NT2/D1 (cell line): ENCODE measurements at regions not wholly inside any gene's neighbourhood (a gene's known extent, or its start where the extent isn't known, plus 50 kb on each side); places are given as distances from the start of the nearest gene placed in this dataset.

Experiments used
- DNase-seq: peaks from one replicate; pipeline ENCODE4 v3.0.0-alpha.2; 2011; ENCODE audit warnings: low read depth, low spot score
- H3K27me3 ChIP-seq: 2 replicates; pipeline ENCODE4 v1.6.0; 2011; ENCODE audit warnings: mild to moderate bottlenecking; ENCODE audit not compliant: insufficient read length, insufficient read depth
- H3K36me3 ChIP-seq: 2 replicates; pipeline ENCODE4 v1.6.1; 2011; ENCODE audit warnings: mild to moderate bottlenecking, low read length, mixed read lengths; ENCODE audit not compliant: insufficient read depth, insufficient read length
- H3K4me1 ChIP-seq: 2 replicates; pipeline ENCODE4 v1.5.1; 2011; ENCODE audit not compliant: insufficient read depth, insufficient read length
- H3K4me3 ChIP-seq: 2 replicates; pipeline ENCODE4 v1.5.1; 2011; ENCODE audit warnings: low read depth; ENCODE audit not compliant: insufficient read length
- H3K9ac ChIP-seq: 2 replicates; pipeline ENCODE4 v1.6.0; 2011; ENCODE audit warnings: low read depth; ENCODE audit not compliant: insufficient read length
- H3K9me3 ChIP-seq: 2 replicates; pipeline ENCODE4 v1.5.1; 2011; ENCODE audit warnings: mild to moderate bottlenecking, low read length; ENCODE audit not compliant: insufficient read depth
- SUZ12 ChIP-seq: IDR thresholded peaks from 2 replicates; pipeline ENCODE4 v1.6.1; 2011; ENCODE audit not compliant: insufficient read length, insufficient read depth; ENCODE audit errors: extremely low read depth
- YY1 ChIP-seq: IDR thresholded peaks from 2 replicates; pipeline ENCODE4 v1.6.1; 2011; ENCODE audit not compliant: insufficient read length, insufficient read depth
- ZNF274 ChIP-seq: IDR thresholded peaks from 2 replicates; pipeline ENCODE4 v1.6.1; 2011; ENCODE audit warnings: mild to moderate bottlenecking, low read depth, low read length

DNA sequence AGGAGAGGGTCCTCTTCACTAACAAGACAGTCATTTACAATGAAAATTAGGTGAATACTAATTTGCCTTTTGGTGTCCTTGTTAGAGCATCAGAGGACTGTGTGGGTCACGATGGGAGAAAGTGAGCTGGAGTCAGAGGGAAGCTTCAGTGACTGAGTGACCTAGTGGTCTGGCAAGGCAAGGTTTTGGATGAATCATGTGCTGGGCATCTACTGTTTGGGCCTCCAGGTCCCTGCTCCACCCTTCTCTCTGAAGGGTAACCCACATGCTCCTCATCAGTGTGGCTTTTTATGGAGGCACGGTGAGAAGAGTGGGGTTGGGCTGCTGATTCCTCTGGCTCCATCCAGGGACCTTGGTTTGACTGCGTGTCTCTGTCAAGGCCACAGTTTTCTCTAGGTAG is 60.5 kb upstream of the EXOC2 start:
- no peaks in the 10 kb centered on the region for H3K9me3 ChIP-seq
- no peaks in the 10 kb centered on the region for H3K27me3 ChIP-seq
- DNase-seq = no peak
- H3K4me1 ChIP-seq = no peaks in the 10 kb centered on the region
- H3K36me3 ChIP-seq = no peaks in the 10 kb centered on the region
- TF ChIP-seq ZNF274 = no peak
- TF ChIP-seq SUZ12 = no peak
- TF ChIP-seq YY1 = no peak
- H3K4me3 ChIP-seq = no peak overlapping the region
- no peak overlapping the region for H3K9ac ChIP-seq

DNA sequence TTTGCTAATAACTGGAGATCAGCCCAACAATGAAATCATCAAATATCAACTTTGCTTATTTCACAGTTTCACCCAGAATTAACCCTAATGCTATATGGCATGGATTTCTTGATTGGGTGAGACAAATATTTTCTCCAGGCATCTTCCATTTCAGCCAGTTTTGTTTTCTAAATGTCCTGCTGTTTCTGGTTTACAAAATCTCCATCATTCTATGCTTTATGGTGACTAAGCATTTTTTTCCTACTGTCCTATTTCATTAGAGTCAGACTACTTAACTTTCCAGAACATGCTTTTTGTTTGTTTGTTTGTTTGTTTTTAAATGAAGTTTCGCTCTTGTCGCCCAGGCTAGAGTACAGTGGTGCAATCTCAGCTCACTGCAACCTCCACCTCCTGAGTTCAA is 59.5 kb upstream of the EXOC2 start:
- Histone ChIP-seq H3K9me3 (no peaks in the 10 kb centered on the region), H3K4me1 (no peaks in the 10 kb centered on the region), H3K27me3 (no peaks in the 10 kb centered on the region), H3K36me3 (no peaks in the 10 kb centered on the region), H3K4me3 (no peak overlapping the region), H3K9ac (no peak overlapping the region)
- DNase-seq = no peak
- TF ChIP-seq YY1 = no peak
- no peak for TF ChIP-seq ZNF274
- TF ChIP-seq SUZ12 = no peak

DNA sequence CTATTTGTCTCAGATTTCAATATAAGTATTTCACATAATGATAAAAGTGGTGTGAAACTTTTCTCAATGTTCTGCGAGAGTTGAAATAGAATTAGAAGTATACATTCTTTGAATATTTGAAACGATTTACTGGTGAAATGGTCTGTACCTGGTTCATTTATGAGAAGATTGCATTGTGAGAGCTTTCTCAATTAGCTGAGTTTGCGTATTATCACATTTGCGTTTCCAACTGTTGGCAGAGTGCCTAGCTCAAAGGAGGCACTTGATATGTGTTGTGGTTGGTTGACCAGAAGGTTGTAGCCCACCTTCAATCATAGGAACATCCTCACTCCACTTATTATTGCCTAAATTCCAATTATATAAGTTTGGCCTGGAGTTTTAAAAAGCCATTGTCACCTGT is 58.8 kb upstream of the EXOC2 start:
- Histone ChIP-seq H3K36me3 (no peaks in the 10 kb centered on the region), H3K9ac (no peak overlapping the region), H3K4me1 (no peaks in the 10 kb centered on the region), H3K27me3 (no peaks in the 10 kb centered on the region), H3K4me3 (no peak overlapping the region), H3K9me3 (no peaks in the 10 kb centered on the region)
- TF ChIP-seq SUZ12 = no peak
- TF ChIP-seq YY1 = no peak
- TF ChIP-seq ZNF274 = no peak
- DNase-seq = no peak

DNA sequence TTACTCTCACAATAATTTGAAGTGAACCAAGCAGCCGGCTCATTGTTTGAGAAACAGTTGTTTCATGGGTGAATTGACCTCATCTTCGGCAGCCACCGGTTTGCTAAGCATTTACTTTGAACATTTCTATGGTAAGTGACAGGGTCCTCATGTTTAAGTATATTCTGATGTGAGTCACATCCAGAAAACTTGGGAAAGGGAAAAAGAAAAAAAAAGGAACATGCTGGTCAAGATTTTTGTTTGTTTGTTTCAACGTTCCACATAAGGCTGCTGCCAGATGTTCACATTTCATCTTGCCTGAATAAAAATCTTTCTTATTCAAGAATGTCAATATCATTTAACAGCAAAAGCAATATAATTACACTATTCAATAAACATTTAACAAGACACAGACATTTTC is 55.0 kb upstream of the EXOC2 start:
- no peaks in the 10 kb centered on the region for H3K36me3 ChIP-seq
- no peaks in the 10 kb centered on the region for H3K27me3 ChIP-seq
- TF ChIP-seq SUZ12 (no peak), ZNF274 (no peak), YY1 (no peak)
- no peak for DNase-seq
- H3K4me1 ChIP-seq = no peaks in the 10 kb centered on the region
- H3K4me3 ChIP-seq = no peak overlapping the region
- no peaks in the 10 kb centered on the region for H3K9me3 ChIP-seq
- no peak overlapping the region for H3K9ac ChIP-seq

DNA sequence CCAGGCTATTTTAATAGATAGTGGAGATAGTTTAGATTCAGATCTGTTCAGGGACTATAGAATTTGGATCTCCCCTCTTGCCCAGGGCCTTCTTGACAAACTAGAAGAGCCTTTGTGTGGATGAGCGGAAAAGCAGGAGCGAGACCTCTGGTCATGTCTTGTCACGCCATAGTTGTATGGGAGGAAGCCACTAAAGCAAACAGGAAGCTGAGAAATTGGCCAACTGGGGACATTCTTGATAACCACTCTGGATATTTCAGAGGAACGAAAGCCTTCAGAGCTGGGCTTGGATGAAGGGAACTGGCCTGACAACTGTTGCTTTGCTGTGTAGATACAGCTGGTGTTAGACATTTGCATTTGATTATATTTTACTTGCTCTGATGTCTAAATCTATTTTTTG is 54.1 kb upstream of the EXOC2 start:
- no peak overlapping the region for H3K4me3 ChIP-seq
- H3K4me1 ChIP-seq = no peaks in the 10 kb centered on the region
- TF ChIP-seq YY1 (no peak), SUZ12 (no peak), ZNF274 (no peak)
- no peak overlapping the region for H3K9ac ChIP-seq
- H3K36me3 ChIP-seq = no peaks in the 10 kb centered on the region
- DNase-seq = no peak
- H3K9me3 ChIP-seq = no peaks in the 10 kb centered on the region
- H3K27me3 ChIP-seq = no peaks in the 10 kb centered on the region

DNA sequence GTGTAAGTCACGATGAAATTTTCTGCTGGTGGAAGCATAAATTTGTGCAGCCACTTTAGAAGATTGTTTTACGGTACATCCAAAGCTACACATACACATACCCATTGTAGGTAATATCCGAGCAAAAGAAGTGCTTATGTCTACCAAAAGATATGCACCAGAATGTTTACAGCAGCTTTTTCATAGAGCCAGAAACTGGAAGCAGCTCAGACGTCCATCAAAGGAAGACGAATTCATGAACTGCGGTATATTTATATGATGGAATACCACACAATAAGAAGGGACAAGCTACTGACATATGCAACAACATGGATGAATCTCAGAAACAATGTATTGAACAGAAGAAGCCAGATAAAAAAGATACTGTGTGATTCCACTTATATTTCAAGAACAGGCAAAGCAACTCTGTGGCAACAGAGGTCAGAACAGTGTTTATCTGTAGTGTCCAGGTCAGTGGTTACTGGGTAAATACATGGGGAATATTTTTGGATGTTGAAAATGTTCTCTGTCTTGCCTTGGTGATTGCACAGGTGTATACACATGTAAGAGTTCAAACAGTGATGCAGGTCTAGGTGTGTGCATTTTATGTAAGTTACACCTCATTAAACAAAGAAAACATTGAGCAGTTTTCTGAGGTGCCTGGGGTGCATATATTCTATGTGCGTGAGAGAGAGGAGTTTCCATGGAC is 51.9 kb upstream of the EXOC2 start:
- H3K27me3 ChIP-seq = no peaks in the 10 kb centered on the region
- no peak for DNase-seq
- no peaks in the 10 kb centered on the region for H3K4me1 ChIP-seq
- H3K9me3 ChIP-seq = no peaks in the 10 kb centered on the region
- no peaks in the 10 kb centered on the region for H3K36me3 ChIP-seq
- H3K9ac ChIP-seq = no peak overlapping the region
- TF ChIP-seq ZNF274 (no peak), YY1 (no peak), SUZ12 (no peak)
- H3K4me3 ChIP-seq = no peak overlapping the region

DNA sequence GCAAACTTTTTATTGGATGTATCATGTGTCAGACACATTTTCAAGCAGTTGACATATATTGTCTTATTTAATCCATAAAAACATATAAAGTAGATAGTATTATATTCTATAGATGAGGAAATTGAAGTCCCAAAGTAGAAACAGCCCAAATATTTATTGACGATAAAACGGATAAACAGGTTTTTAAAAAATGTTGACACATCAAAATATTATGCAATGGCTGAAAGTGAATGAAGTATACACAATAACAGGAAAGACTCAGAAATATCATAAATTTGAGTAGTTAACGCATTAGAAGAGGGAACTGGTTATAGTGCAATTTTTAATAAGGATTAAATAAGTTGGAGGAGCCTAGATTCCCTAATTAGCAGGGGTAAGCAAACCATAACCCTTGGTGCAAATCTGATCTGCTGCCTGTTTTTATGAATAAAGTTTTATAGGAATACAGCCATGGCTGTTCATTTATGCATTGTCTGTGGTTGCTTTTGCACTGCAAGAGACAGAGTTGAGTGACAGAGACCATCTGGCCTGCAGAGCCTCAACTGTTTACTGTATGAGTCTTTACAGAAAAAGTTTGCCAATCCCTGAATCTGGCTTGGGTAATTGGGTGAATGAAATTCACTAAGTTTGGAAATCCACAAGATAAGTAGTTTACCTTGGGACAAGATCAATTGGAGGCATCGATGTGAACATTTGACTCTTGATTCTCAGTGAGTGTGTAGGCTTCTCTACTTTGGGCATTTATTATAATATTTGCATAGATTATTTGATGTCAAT is 50.6 kb upstream of the EXOC2 start:
- no peak for DNase-seq
- H3K27me3 ChIP-seq = no peaks in the 10 kb centered on the region
- TF ChIP-seq ZNF274 (no peak), YY1 (no peak), SUZ12 (no peak)

More for the DNA sequence above, 50.6 kb upstream of the EXOC2 start:
- Histone ChIP-seq H3K9ac (no peak overlapping the region), H3K36me3 (no peaks in the 10 kb centered on the region), H3K4me1 (no peaks in the 10 kb centered on the region), H3K9me3 (no peaks in the 10 kb centered on the region), H3K4me3 (no peak overlapping the region)
